SIG-M5 treated with dmso at 0.1 percent for 504 hours (cell line): ENCODE measurements at regions not wholly inside any gene's neighbourhood (a gene's known extent, or its start where the extent isn't known, plus 50 kb on each side); places are given as distances from the start of the nearest gene placed in this dataset.
"Not testable (repeated sequence)": the region's sequence is repeated elsewhere in the genome, so short reads cannot be mapped to it uniquely, and the experiment has no call there.

Source experiments
- DNase-seq: peaks from one replicate; lab custom pipeline; 2025; ENCODE audit not compliant: unreplicated experiment; lab: John Stamatoyannopoulos, UW

DNA sequence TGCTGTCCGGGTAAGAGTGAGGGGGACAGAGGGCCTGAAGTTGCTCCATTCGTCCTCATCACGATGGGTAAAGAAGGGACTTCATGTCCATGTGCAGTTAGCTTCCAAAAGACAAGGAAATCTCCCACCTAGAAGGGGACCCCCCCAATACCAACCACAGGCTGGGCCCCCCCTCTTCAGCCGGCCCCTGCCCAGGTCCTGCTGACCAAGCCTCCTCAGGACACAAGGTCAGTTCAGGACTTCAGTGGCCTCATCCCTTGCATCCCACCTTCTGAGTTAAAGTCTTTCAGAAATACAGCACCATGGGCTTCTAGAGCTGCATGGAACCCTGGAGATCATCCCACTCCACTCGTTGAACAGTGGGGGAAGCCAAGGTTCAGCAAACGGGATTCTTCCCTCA lies 115.4 kb upstream of the ERG start:
- DNase-seq = no peak

- DNase-seq = no peak
Measured at GRCh38 chr21:38614558-38614957, 116.3 kb upstream of the ERG start.

DNA sequence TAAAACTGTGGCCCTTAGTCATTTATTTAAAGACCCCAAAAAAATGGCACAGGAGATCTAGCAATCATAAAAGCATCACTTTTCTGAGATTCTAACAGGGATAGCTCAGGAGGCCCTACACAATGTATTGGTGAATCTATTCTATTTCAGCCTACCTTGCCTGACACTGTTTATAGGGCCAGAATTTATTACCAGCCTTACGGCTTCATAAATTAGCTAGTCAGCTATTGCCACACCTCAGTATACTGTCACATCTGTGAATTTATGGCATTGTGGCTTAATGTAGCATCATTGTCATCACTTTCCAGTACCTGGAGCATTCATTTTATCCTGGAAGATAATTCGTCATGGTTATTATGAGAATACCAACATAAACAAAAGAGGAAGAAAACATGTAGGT lies 121.2 kb upstream of the ERG start:
- no peak for DNase-seq

DNA sequence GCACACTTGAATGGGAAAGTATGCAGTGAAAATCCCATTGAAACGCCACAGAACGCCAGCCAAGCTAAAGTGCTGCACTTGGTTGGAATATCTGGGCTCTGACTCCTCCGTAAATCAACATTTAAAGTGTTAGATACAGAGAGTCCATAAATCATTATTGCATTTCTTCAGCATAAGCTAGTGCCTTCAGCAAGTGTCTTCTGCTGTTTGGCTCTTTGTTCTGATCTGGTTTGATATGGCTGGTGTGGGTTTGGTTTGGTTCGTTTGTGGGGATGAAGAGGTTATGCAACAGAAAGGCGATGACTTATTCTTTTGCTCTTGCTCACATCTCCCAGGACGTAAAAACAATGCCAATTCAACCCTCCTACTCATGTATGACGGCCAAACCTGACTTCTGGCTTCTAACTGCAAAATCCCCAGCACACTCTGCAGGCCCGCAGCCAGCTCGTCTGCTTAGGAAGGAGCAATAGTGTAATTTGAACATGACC lies 121.8 kb upstream of the ERG start:
- no peak for DNase-seq

- DNase-seq = peak; percentile 31
Measured at GRCh38 chr21:38621132-38621531, 122.9 kb upstream of the ERG start.

DNA sequence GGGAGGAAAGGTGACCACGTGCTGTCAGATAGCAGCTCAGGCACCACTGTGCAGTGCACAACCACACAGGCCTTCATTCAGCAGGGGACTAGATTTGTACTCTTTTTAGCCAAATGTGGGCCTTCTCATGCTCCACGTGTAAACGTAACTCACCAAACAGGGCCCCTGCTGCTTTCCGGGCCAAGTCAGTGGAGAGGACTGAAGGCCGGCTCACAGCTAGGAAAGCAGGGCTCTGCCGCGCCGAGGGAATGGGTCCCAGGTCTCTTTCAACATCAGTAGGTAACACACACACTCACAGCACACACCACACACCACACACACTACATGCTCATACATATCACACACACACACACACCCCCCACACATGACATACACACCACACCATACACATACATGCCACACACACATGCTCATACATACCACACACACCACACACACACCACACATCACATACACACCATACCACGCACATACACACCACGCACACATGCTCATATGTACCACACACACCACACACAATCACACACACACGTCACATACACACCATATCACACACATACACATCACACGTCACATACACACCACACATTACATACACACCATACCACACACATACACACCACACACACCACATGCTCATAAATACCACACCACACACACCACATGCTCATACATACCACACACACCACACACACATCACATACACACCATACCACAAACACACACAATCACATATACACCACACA lies 124.0 kb upstream of the ERG start:
- no peak for DNase-seq

GRCh38 chr21:38622827-38623209 lies 124.5 kb upstream of the ERG start:
- no peak for DNase-seq

DNA sequence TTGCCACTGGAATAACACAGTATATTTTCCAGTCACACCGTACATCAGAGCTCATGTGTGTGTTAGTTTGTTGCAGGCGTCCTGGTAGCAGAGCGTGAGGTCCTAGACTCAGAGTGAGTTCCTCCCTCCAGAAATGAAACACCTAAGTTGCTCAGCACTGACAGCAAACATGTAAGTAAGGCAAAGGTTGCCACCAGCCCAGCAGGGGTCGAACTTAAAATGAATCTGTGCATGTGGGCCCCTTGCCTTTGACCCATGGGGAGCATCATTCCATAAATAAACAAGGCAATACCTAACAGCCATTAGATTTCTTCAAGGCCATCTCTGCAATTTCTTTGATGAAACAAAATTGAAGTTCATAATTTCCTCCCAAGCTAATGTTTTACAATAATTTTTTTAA lies 125.3 kb upstream of the ERG start:
- DNase-seq = no peak

GRCh38 chr21:38625000-38625399 lies 126.7 kb upstream of the ERG start:
- no peak for DNase-seq

DNA sequence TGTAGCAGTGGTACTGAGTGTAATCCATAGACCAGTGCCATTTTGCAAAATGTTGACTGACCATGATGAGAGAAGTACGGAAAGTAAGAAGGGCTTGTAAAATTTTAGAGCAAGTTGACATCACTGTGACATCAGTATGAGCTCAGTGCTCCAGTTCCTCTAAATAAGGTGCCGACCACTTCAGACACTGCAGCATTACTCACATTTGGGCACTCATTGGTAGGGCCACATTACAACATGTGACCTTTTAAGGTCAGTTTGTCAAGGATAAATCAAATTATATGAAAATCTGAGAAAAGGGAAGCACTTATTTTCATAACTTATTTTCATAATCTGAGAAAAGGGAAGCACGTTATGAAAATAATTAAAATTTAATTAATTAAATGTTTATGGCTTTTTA lies 128.0 kb upstream of the ERG start:
- DNase-seq = no peak

- DNase-seq = no peak
Measured at GRCh38 chr21:38628349-38628748, 130.1 kb upstream of the ERG start.

- no peak for DNase-seq
Measured at GRCh38 chr21:38631206-38631605, 132.9 kb upstream of the ERG start.

GRCh38 chr21:38631676-38632075 lies 133.4 kb upstream of the ERG start:
- DNase-seq = no peak

DNA sequence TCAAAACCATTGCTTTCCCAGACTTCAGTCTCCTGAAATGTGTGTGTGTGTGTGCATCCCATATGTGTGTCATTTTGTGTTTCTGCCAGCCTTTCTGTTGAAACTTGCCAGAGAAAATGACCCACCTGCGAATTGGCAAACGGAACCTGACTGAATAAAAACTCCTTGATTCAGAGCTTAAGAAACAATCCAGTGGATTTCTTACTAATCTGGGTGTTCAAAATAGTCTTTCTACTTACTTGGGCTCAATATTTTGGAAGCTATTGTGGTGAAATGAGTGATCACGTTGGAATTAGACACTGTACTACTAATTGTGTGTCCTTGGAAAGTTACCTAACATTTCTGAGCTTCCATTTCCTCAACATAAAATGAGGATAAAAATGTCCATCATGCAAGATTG lies 138.9 kb upstream of the ERG start:
- DNase-seq = no peak

DNA sequence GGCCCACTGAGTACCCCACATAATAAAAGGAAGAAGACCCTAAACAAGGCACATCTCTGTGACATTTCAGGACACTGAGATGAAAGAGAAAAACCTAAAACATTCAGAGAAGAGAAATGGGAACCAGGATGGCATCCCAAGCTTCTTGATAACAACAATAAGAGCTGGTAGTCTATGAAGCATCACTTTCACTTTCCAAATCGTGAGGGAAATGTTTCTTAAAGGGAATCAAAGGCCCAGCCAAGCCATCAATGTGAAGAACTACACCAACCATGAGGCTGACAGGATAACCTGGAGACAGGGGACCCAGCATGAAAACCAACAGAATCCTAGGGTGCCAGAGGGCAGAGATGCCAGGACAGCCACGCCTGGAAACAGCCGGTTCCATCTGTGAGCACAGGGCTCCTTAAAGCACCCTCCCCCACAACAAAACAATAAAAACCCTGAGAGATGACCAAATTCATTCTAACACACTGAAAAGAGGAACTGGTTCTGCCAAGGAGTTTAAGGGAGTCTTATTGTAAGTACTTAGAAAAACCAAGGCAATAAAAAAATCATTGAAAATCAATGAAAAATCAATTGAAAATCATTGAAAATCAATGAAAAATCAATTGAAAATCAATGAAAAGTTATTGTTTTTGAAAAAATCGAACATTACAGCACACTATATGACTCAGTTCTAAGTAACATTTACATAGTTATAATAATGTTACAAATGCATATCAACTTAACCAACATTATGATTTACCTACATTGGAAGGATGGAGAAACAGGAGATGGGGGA lies 141.5 kb upstream of the ERG start:
- DNase-seq = peak; percentile 52

- not testable (repeated sequence) for DNase-seq
Measured at GRCh38 chr21:38640355-38640742, 142.1 kb upstream of the ERG start.

DNA sequence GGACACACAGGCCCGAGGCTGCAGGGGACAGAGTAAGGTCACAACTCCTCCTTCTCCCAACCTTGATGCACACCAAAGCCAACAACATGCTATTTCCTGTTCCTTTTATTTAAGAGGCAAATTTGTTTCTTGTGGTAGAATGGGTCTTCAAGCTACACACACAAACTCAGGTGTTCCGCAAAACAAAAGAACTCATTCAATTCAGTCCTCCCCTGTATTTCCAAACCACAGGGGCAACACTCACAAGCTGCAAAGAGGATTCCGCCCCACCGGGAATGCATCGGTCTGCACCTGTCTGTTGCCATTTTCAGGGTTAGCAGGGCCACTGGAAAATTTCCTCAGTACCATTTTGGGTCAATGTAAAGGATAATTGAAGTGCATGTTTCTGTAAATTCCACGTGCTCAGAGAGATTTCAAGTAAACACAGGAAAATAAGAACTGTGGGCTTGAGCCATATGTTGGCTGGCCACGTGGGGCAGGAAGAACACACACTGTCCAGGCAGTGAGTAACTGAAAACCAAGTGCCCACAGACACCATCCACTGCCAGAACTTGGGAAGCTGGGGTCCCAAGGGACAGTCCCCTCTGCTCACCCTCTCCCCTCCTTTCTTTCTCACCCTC lies 145.2 kb upstream of the ERG start:
- DNase-seq = no peak

- no peak for DNase-seq
Measured at GRCh38 chr21:38645282-38645681, 147.0 kb upstream of the ERG start.

DNA sequence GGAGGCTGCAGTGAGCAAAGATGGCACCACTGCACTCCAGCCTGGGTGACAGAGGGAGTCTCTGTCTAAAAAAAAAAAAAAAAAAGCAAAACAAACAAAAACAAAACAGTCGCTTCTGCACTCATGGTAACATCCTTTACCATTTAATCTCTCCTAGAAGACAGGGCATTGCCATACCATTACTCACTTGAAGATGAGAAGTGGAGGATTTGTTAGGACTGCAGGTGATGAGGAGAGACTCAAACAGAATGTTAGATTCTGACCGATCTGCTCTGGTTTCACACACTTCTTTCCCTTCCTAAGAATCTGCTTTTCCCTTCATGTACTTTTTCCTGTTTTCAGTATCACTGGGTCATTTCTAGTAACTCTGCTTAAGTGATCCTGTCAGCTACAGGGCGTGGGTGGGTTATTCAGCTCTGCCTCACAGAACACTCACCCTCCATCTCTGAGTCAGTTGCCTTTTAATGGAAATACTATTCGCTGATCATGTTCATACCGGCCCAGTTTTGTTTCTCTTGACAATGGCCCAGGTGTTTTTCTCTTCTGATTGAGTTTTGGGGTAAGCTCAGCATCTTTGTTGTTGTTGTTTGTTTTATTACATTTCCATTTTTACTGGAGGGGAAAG lies 148.0 kb upstream of the ERG start:
- DNase-seq = no peak

GRCh38 chr21:38649120-38649519 lies 150.8 kb upstream of the ERG start:
- no peak for DNase-seq

DNA sequence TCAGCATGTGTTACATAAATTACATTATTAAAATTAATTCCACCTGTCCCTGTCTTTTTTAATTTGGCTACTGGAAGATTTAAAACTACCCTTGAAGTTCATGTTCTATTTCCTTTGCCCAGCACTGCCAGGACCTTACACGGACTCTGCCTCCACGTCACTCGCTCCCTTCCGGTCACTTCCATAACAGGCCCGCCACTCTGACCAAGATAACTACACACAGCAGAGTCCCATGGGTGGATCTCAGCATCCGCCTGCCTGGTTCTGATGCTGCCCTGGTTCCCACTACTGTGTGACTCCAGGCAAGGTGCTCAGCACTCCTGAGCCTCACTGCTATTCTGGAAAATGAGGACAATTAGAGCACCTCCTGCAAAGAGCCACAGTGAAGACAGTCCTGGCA lies 153.3 kb upstream of the ERG start:
- no peak for DNase-seq

DNA sequence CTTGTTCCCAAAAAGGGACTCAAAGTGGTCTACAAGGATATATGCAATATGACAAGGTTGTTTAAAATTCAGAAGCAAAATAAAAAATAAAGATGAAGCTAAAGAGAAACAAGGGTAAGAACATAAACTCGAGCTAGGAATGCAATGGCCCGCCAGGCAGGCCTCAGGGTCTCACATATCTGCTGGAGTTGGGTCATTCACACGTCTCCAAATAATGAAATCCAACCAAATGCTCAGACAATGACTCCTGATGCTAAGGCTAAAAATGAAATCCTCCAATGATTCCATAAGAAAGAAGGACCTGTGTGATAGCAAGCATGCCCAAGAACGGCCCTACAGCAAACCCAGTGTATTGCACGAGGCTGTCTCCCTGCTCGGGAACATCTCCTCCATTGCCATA lies 153.3 kb upstream of the ETS2 start:
- no peak for DNase-seq
